ENCODE measurements at regions not wholly inside any gene's neighbourhood (a gene's known extent, or its start where the extent isn't known, plus 50 kb on each side); places are given as distances from the start of the nearest gene placed in this dataset.

DNA sequence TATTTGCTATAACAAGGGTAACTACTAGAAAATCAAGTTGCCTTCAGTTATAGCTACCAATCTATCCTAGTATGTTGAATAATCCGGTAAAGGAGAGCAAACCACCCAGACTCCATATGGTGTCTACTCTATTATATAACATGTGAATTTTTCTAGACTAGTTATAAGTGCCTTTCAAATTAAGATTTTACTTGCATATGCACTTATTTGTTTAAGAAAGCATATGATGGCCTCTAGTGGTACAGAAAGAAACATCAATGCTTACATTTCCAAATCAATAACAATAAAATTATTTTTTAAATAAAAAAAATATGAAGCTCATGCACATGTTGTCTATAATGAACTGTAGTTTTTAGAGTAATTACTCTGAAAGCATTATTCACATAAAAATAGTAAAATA, 1516.4 kb upstream of the PABPC4L start:
- TF ChIP-seq, protein P1, sequence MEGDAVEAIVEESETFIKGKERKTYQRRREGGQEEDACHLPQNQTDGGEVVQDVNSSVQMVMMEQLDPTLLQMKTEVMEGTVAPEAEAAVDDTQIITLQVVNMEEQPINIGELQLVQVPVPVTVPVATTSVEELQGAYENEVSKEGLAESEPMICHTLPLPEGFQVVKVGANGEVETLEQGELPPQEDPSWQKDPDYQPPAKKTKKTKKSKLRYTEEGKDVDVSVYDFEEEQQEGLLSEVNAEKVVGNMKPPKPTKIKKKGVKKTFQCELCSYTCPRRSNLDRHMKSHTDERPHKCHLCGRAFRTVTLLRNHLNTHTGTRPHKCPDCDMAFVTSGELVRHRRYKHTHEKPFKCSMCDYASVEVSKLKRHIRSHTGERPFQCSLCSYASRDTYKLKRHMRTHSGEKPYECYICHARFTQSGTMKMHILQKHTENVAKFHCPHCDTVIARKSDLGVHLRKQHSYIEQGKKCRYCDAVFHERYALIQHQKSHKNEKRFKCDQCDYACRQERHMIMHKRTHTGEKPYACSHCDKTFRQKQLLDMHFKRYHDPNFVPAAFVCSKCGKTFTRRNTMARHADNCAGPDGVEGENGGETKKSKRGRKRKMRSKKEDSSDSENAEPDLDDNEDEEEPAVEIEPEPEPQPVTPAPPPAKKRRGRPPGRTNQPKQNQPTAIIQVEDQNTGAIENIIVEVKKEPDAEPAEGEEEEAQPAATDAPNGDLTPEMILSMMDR (IDR thresholded peaks at IDR 0.05; ENCODE audit: low read length) = no peak
- TF ChIP-seq EZH2 (IDR thresholded peaks at IDR 0.05; ENCODE audit: borderline replicate concordance, low read length) = no peak

Data from OCI-LY1 (cell line).